Upper lobe of left lung (tissue), 6 donors: ENCODE measurements at regions not wholly inside any gene's neighbourhood (a gene's known extent, or its start where the extent isn't known, plus 50 kb on each side); places are given as distances from the start of the nearest gene placed in this dataset.

Experiments
- ATAC-seq, 2 donors: fragments of 200-7000 bp; cut with Tn5 transposase; one replicate each; pipeline ENCODE4 v1.9.1; 2022; ENCODE audit warnings: mild to moderate bottlenecking in 2 of 2, moderate library complexity in 2 of 2; ENCODE audit not compliant: low FRiP score in 2 of 2
- DNase-seq, 2 donors: peaks; one replicate each; pipeline ENCODE4 v3.0.0-alpha.2; 2019 to 2020
- H3K27ac ChIP-seq, 4 donors: fragments of 200-600 bp; sonication (generic); one replicate each; pipeline ENCODE4 v1.5.1; 2016 to 2019
- H3K27me3 ChIP-seq, 4 donors: fragments of 200-600 bp; sonication (generic); one replicate each; pipeline ENCODE4 v1.5.1; 2017 to 2019
- H3K36me3 ChIP-seq, 4 donors: fragments of 200-600 bp; sonication (generic); one replicate each; pipeline ENCODE4 v1.5.1; 2016 to 2019
- H3K4me1 ChIP-seq, 4 donors: fragments of 200-600 bp; sonication (generic); one replicate each; pipeline ENCODE4 v1.5.1; 2018 to 2019
- H3K4me3 ChIP-seq, 4 donors: fragments of 200-600 bp; sonication (generic); one replicate each; pipeline ENCODE4 v1.5.1; 2017 to 2019; ENCODE audit warnings: mild to moderate bottlenecking in 2 of 4, moderate library complexity in 1 of 4
- H3K9me3 ChIP-seq, 4 donors: fragments of 200-600 bp; sonication (generic); one replicate each; pipeline ENCODE4 v1.5.1; 2018 to 2019
- CTCF ChIP-seq, 6 experiments: fragments of 450-650 bp in 4 of 6; fragments of 200-600 bp in 2 of 6; sonication (generic) in 2 of 6; IDR thresholded peaks; one replicate each; pipeline ENCODE4 v1.5.1; 2016 to 2019; ENCODE audit warnings: antibody characterized with exemption in 6 of 6
- EP300 ChIP-seq, 4 donors: sonication (generic); formaldehyde crosslinking; IDR thresholded peaks; one replicate each; pipeline ENCODE4 v1.5.1; 2017; ENCODE audit warnings: antibody characterized with exemption in 4 of 4, control low read depth in 2 of 4
- POLR2A ChIP-seq, 4 donors: fragments of 450-650 bp; IDR thresholded peaks; one replicate each; pipeline ENCODE4 v1.5.1; 2016 to 2017; ENCODE audit warnings: antibody characterized with exemption in 4 of 4, mild to moderate bottlenecking in 2 of 4
- POLR2AphosphoS5 ChIP-seq, 2 donors: sonication (generic); formaldehyde crosslinking; IDR thresholded peaks; one replicate each; pipeline ENCODE4 v1.5.1; 2017; ENCODE audit warnings: antibody characterized with exemption in 2 of 2
- WGBS, 2 donors: methylation state at CpG; one replicate each; pipeline ENCODE4 v1.1.5; 2017 to 2018; 5-methylcytosine and 5-hydroxymethylcytosine counted together
- donor health status: DM: no; HTN: no; CAD: no; lungs with moderate emphysema.
- donor health status: DM: no; HTN: yes; CAD: no; lungs with severe emphysema.

DNA sequence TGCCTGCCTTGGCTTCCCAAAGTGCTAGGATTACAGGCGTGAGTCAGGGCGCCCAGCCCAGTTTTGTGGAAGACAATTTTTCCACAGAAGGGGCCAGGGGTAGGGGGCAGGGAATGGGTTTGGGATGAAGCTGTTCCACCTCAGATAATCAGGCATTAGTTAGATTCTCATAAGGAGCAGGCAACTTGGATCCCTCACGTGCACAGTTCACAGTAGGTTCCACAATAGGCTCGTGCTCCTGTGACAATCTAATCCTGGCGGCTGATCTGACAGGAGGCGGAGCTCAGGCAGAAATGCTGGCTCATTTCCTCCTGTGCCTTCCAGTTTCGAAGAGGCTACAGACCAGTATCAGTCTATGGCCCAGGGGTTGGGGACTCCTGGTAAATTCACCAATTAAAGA is 491.6 kb upstream of the AADAT start:
- DNase-seq = no peak
- no peaks in the 10 kb centered on the region for H3K4me1 ChIP-seq
- TF ChIP-seq POLR2A (IDR thresholded peaks at IDR 0.05) (no peak), EP300 (IDR thresholded peaks at IDR 0.05) (no peak), CTCF (IDR thresholded peaks at IDR 0.05) (no peak), POLR2AphosphoS5 (IDR thresholded peaks at IDR 0.05) (no peak)
- no peak overlapping the region for H3K27ac ChIP-seq
- H3K36me3 ChIP-seq = no peaks in the 10 kb centered on the region
- H3K4me3 ChIP-seq = no peak overlapping the region
- peaks cover 0 to 5% (median 0%) of the 10 kb centered on the region in 4 donors for H3K9me3 ChIP-seq
- H3K27me3 ChIP-seq = no peaks in the 10 kb centered on the region
- 71 to 76% methylated on average over 5 to 7 of the region's 7 CpGs for WGBS, 2 donors
- ATAC-seq = no peak

- WGBS, 2 donors = 46 to 81% methylated on average over 2 of the region's 2 CpGs
- Histone ChIP-seq H3K27me3 (no peaks in the 10 kb centered on the region), H3K36me3 (no peaks in the 10 kb centered on the region), H3K9me3 (peaks cover 0 to 5% (median 0%) of the 10 kb centered on the region in 4 donors), H3K27ac (no peak overlapping the region), H3K4me1 (no peaks in the 10 kb centered on the region), H3K4me3 (no peak overlapping the region)
- no peak for TF ChIP-seq POLR2AphosphoS5 (IDR thresholded peaks at IDR 0.05)
- no peak for TF ChIP-seq EP300 (IDR thresholded peaks at IDR 0.05)
- no peak for TF ChIP-seq POLR2A (IDR thresholded peaks at IDR 0.05)
- TF ChIP-seq CTCF (IDR thresholded peaks at IDR 0.05) = no peak
- ATAC-seq (no peak), DNase-seq (no peak)
Observed at GRCh38 chr4:170580651-170581050, 490.9 kb upstream of the AADAT start.

- ATAC-seq (no peak), DNase-seq (no peak)
- Histone ChIP-seq H3K9me3 (no peaks in the 10 kb centered on the region), H3K4me3 (no peak overlapping the region), H3K27ac (no peak overlapping the region), H3K4me1 (no peaks in the 10 kb centered on the region), H3K27me3 (no peaks in the 10 kb centered on the region), H3K36me3 (no peaks in the 10 kb centered on the region)
- TF ChIP-seq POLR2A (IDR thresholded peaks at IDR 0.05) (no peak), CTCF (IDR thresholded peaks at IDR 0.05) (no peak), EP300 (IDR thresholded peaks at IDR 0.05) (no peak), POLR2AphosphoS5 (IDR thresholded peaks at IDR 0.05) (no peak)
Observed at GRCh38 chr4:170538821-170539473, 449.2 kb upstream of the AADAT start.

GRCh38 chr4:170529748-170530722 is 440.3 kb upstream of the AADAT start:
- no peak for DNase-seq
- no peak for ATAC-seq
- 73 to 83% methylated on average over 5 of the region's 5 CpGs for WGBS, 2 donors
- H3K4me1 ChIP-seq = no peaks in the 10 kb centered on the region
- H3K4me3 ChIP-seq = no peak overlapping the region
- no peaks in the 10 kb centered on the region for H3K9me3 ChIP-seq
- TF ChIP-seq POLR2AphosphoS5 (IDR thresholded peaks at IDR 0.05) (no peak), EP300 (IDR thresholded peaks at IDR 0.05) (no peak), POLR2A (IDR thresholded peaks at IDR 0.05) (no peak), CTCF (IDR thresholded peaks at IDR 0.05) (no peak)
- no peak overlapping the region for H3K27ac ChIP-seq
- H3K27me3 ChIP-seq = no peaks in the 10 kb centered on the region
- H3K36me3 ChIP-seq = no peaks in the 10 kb centered on the region
